MCF 10A (cell line): ENCODE measurements at regions not wholly inside any gene's neighbourhood (a gene's known extent, or its start where the extent isn't known, plus 50 kb on each side); places are given as distances from the start of the nearest gene placed in this dataset.

Source experiments
- BruUV-seq: library from RNA; stranded (reverse); fragments of 400-500 nt; replicated peaks from 2 replicates; lab custom pipeline; 2021; lab: Mats Ljungman, UMichigan
- CTCF ChIA-PET: fragments of 300-600 bp; sonication (Branson Sonifier 250); formaldehyde crosslinking; extraction: SDS; loops from one replicate; lab custom pipeline; 2021; ENCODE audit warnings: antibody characterized with exemption, inconsistent platforms; lab: Yijun Ruan, JAX
- POLR2A ChIA-PET: fragments of 300-600, 350-650 bp; sonication (Branson Sonifier 250); formaldehyde crosslinking; extraction: SDS; loops from one replicate; lab custom pipeline; 2020; ENCODE audit warnings: antibody characterized with exemption, inconsistent platforms; lab: Yijun Ruan, JAX
- DNase-seq: peaks from one replicate; pipeline ENCODE4 v3.0.0-alpha.2; 2018; ENCODE audit not compliant: unreplicated experiment
- H3K27ac Mint-ChIP-seq: one replicate; pipeline ENCODE4 v1.8.0; 2022; ENCODE audit warnings: mild to moderate bottlenecking, low read depth, mixed read lengths; ENCODE audit not compliant: unreplicated experiment
- H3K27me3 Mint-ChIP-seq: one replicate; pipeline ENCODE4 v1.8.0; 2022; ENCODE audit warnings: mixed read lengths; ENCODE audit not compliant: insufficient read depth, unreplicated experiment
- H3K36me3 Mint-ChIP-seq: one replicate; pipeline ENCODE4 v1.8.0; 2022; ENCODE audit warnings: mild to moderate bottlenecking, moderate library complexity, mixed read lengths; ENCODE audit not compliant: insufficient read depth, unreplicated experiment
- H3K4me1 Mint-ChIP-seq: one replicate; pipeline ENCODE4 v1.8.0; 2022; ENCODE audit warnings: mixed read lengths; ENCODE audit not compliant: insufficient read depth, unreplicated experiment
- H3K4me3 Mint-ChIP-seq: one replicate; pipeline ENCODE4 v1.8.0; 2022; ENCODE audit warnings: mild to moderate bottlenecking, moderate library complexity, mixed read lengths; ENCODE audit not compliant: unreplicated experiment
- H3K9me3 Mint-ChIP-seq: one replicate; pipeline ENCODE4 v1.8.0; 2022; ENCODE audit warnings: mixed read lengths; ENCODE audit not compliant: unreplicated experiment
- intact Hi-C: fragments of 100-400 bp; cut with micrococcal nuclease; formaldehyde crosslinking; loops from 2 replicates; pipeline ENCODE4 v1.14.1; 2022
- TF ChIP-seq, protein P1 (sequence below): fragments of 200-600 bp; IDR thresholded peaks from one replicate; pipeline ENCODE4 v1.8.0; 2022; ENCODE audit warnings: antibody characterized with exemption, mild to moderate bottlenecking; ENCODE audit not compliant: unreplicated experiment

DNA sequence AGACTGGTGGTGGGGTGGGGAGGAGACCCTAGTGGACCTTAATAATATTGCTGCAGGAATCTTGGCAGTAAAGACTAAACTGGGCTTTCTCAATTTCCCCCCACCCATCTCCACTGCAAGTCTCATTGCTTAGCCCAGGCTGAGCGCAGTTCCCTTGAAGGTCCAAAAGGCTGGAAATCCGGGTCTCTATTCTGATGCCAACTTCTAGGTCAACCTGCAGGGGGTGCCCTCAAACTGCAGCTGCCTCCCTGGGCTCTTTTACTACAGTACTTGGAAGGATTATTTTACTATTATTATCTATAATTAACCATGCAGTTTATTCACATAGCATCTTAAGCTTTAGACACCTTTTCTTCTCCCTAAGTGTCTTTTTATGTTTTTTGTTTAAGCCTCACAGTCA is 85.4 kb upstream of the WARS2 start:
- ChIA-PET POLR2A (no interaction called here), CTCF (interaction anchor here (0.6 kb wide), 1 partner anchor 18 kb away, joined by 3 read pairs; no protein-coding TSS in a partner anchor)
- Mint-ChIP-seq H3K27me3 (no peaks in the 10 kb centered on the region), H3K4me3 (no peak overlapping the region), H3K4me1 (peaks cover 6% of the 10 kb centered on the region), H3K9me3 (no peaks in the 10 kb centered on the region), H3K27ac (no peak overlapping the region), H3K36me3 (no peaks in the 10 kb centered on the region)
- BruUV-seq = no TSS peak
- DNase-seq = peak; percentile 18
- intact Hi-C loops = no loop called here
- TF ChIP-seq, protein P1, sequence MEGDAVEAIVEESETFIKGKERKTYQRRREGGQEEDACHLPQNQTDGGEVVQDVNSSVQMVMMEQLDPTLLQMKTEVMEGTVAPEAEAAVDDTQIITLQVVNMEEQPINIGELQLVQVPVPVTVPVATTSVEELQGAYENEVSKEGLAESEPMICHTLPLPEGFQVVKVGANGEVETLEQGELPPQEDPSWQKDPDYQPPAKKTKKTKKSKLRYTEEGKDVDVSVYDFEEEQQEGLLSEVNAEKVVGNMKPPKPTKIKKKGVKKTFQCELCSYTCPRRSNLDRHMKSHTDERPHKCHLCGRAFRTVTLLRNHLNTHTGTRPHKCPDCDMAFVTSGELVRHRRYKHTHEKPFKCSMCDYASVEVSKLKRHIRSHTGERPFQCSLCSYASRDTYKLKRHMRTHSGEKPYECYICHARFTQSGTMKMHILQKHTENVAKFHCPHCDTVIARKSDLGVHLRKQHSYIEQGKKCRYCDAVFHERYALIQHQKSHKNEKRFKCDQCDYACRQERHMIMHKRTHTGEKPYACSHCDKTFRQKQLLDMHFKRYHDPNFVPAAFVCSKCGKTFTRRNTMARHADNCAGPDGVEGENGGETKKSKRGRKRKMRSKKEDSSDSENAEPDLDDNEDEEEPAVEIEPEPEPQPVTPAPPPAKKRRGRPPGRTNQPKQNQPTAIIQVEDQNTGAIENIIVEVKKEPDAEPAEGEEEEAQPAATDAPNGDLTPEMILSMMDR = peak; percentile 13

- BruUV-seq = no TSS peak
- peaks cover 6% of the 10 kb centered on the region for H3K4me1 Mint-ChIP-seq
- H3K4me3 Mint-ChIP-seq = no peak overlapping the region
- H3K9me3 Mint-ChIP-seq = no peaks in the 10 kb centered on the region
- TF ChIP-seq, protein P1 = no peak
- ChIA-PET CTCF (interaction anchor here (0.6 kb wide), 1 partner anchor 18 kb away, joined by 3 read pairs; no protein-coding TSS in a partner anchor), POLR2A (no interaction called here)
- no peak for DNase-seq
- intact Hi-C loops = no loop called here
- H3K36me3 Mint-ChIP-seq = peaks cover 2% of the 10 kb centered on the region
- H3K27me3 Mint-ChIP-seq = no peaks in the 10 kb centered on the region
- H3K27ac Mint-ChIP-seq = no peak overlapping the region
These were observed 85.9 kb upstream of the WARS2 start for GRCh38 chr1:119226321-119226720.

- TF ChIP-seq, protein P1 = no peak
- ChIA-PET CTCF (no interaction called here), POLR2A (interaction anchor here (1.1 kb wide), 1 partner anchor 29 kb away, joined by 3 read pairs; no protein-coding TSS in a partner anchor)
- intact Hi-C loops = no loop called here
- Mint-ChIP-seq H3K27me3 (no peaks in the 10 kb centered on the region), H3K9me3 (no peaks in the 10 kb centered on the region), H3K27ac (no peak overlapping the region), H3K4me1 (peaks cover 6% of the 10 kb centered on the region), H3K36me3 (peaks cover 6% of the 10 kb centered on the region), H3K4me3 (no peak overlapping the region)
- no TSS peak for BruUV-seq
- DNase-seq = no peak
These were observed 86.5 kb upstream of the WARS2 start for GRCh38 chr1:119226913-119227312.

- BruUV-seq = no TSS peak
- Mint-ChIP-seq H3K36me3 (peaks cover 6% of the 10 kb centered on the region), H3K27me3 (no peaks in the 10 kb centered on the region), H3K4me3 (no peak overlapping the region), H3K4me1 (peaks cover 6% of the 10 kb centered on the region), H3K27ac (no peak overlapping the region), H3K9me3 (no peaks in the 10 kb centered on the region)
- TF ChIP-seq, protein P1 = no peak
- CTCF ChIA-PET = no interaction called here
- DNase-seq = no peak
- intact Hi-C loops = no loop called here
- POLR2A ChIA-PET = interaction anchor here (1.1 kb wide), 1 partner anchor 29 kb away, joined by 3 read pairs; no protein-coding TSS in a partner anchor
These were observed 87.0 kb upstream of the WARS2 start for GRCh38 chr1:119227456-119227855.
